ENCODE measurements at regions not wholly inside any gene's neighbourhood (a gene's known extent, or its start where the extent isn't known, plus 50 kb on each side); places are given as distances from the start of the nearest gene placed in this dataset.

GRCh38 chr10:94146746-94147145, 153.0 kb downstream of the PLCE1 start:
- ChIA-PET CTCF (interaction anchor here (1.6 kb wide), 1 partner anchor 70 kb away, joined by 4 read pairs; no protein-coding TSS in a partner anchor), POLR2A (no interaction called here)
- WGBS (ENCODE audit: missing lambda C conversion rate) = 81% methylated on average over 5 of the region's 5 CpGs
- FAIRE-seq (no peak), ATAC-seq (no peak), DNase-seq (ENCODE audit: low read depth in 1 of 2, low spot score in 1 of 2) (no peak)
- Histone ChIP-seq H3K4me3 (no peak overlapping the region), H3K4me1 (no peaks in the 10 kb centered on the region), H3K4me2 (no peak overlapping the region), H3K9me3 (no peaks in the 10 kb centered on the region), H3K27ac (no peak overlapping the region)
- TF ChIP-seq REST (IDR thresholded peaks at IDR 0.05) (no peak), ZC3H11A (IDR thresholded peaks at IDR 0.05) (no peak), E2F6 (IDR thresholded peaks at IDR 0.05; ENCODE audit: borderline replicate concordance, low read depth) (no peak), JUN (IDR thresholded peaks at IDR 0.05) (no peak), RFX5 (IDR thresholded peaks at IDR 0.05) (no peak), RARB (CRISPR knock-in tag; IDR thresholded peaks at IDR 0.05) (no peak), RAD21 (conservative IDR thresholded peaks at IDR 0.05 in 1 of 2, IDR thresholded peaks at IDR 0.05 in 1 of 2) (no peak), CBX8 (IDR thresholded peaks at IDR 0.05) (no peak), HOXB5 (CRISPR knock-in tag; IDR thresholded peaks at IDR 0.05) (no peak), ELK1 (IDR thresholded peaks at IDR 0.05; ENCODE audit: low read depth, low read length) (no peak), RNF2 (IDR thresholded peaks at IDR 0.05; ENCODE audit: borderline replicate concordance, low read depth) (no peak), HOXA7 (CRISPR knock-in tag; IDR thresholded peaks at IDR 0.05) (no peak), EHF (CRISPR knock-in tag; IDR thresholded peaks at IDR 0.05) (no peak), HES2 (IDR thresholded peaks at IDR 0.05) (no peak), FOXS1 (CRISPR knock-in tag; IDR thresholded peaks at IDR 0.05) (no peak)

GRCh38 chr10:94149702-94150101, 156.0 kb downstream of the PLCE1 start:
- Histone ChIP-seq H3K27ac (no peak overlapping the region), H3K4me2 (no peak overlapping the region), H3K9me3 (no peaks in the 10 kb centered on the region), H3K4me1 (no peaks in the 10 kb centered on the region), H3K4me3 (no peak overlapping the region)
- FAIRE-seq = no peak
- ChIA-PET CTCF (no interaction called here), POLR2A (no interaction called here)
- no peak for TF ChIP-seq ELK1 (IDR thresholded peaks at IDR 0.05; ENCODE audit: low read depth, low read length)
- no peak for TF ChIP-seq MAX (IDR thresholded peaks at IDR 0.05)
- no peak for TF ChIP-seq ZFP36 (IDR thresholded peaks at IDR 0.05; ENCODE audit: borderline replicate concordance, partially characterized antibody)
- TF ChIP-seq HOXA7 (CRISPR knock-in tag; IDR thresholded peaks at IDR 0.05) = no peak
- TF ChIP-seq RNF2 (IDR thresholded peaks at IDR 0.05; ENCODE audit: borderline replicate concordance, low read depth) = no peak
- no peak for TF ChIP-seq POLR2A (IDR thresholded peaks at IDR 0.05; ENCODE audit: low read length)
- no peak for TF ChIP-seq SMC3 (IDR thresholded peaks at IDR 0.05)
- TF ChIP-seq E2F6 (IDR thresholded peaks at IDR 0.05; ENCODE audit: borderline replicate concordance, low read depth) = no peak
- TF ChIP-seq BHLHE40 (IDR thresholded peaks at IDR 0.05; ENCODE audit: low read depth, low read length) = no peak
- TF ChIP-seq RARB (CRISPR knock-in tag; IDR thresholded peaks at IDR 0.05) = no peak
- TF ChIP-seq HEYL (CRISPR knock-in tag; IDR thresholded peaks at IDR 0.05) = no peak
- no peak for TF ChIP-seq MYC (IDR thresholded peaks at IDR 0.05; ENCODE audit: borderline replicate concordance, low read length)
- TF ChIP-seq TFCP2L1 (CRISPR knock-in tag; IDR thresholded peaks at IDR 0.05) = no peak
- no peak for DNase-seq (ENCODE audit: low read depth in 1 of 2, low spot score in 1 of 2)
- ATAC-seq = no peak
- WGBS (ENCODE audit: missing lambda C conversion rate) = 88% methylated on average over 2 of the region's 2 CpGs

Data from A549 (cell line).